MM.1S (cell line): ENCODE measurements at regions not wholly inside any gene's neighbourhood (a gene's known extent, or its start where the extent isn't known, plus 50 kb on each side); places are given as distances from the start of the nearest gene placed in this dataset.

Experiments used
- DNase-seq: peaks from one replicate; pipeline ENCODE4 v3.0.0-alpha.2; 2015
- H2AFZ ChIP-seq: fragments of 300-600 bp; sonication (generic); 2 replicates; pipeline ENCODE4 v1.6.0; 2016; ENCODE audit warnings: antibody characterized with exemption, low read length
- H3F3A ChIP-seq: fragments of 300-600 bp; sonication (generic); 2 replicates; pipeline ENCODE4 v1.6.1; 2016; ENCODE audit warnings: mild to moderate bottlenecking, antibody characterized with exemption, low read length, moderate library complexity, mixed read lengths; ENCODE audit not compliant: insufficient read depth
- H3K27ac ChIP-seq: fragments of 300-600 bp; sonication (generic); 2 replicates; pipeline ENCODE4 v1.5.1; 2016; ENCODE audit warnings: mild to moderate bottlenecking, low read length
- H3K27me3 ChIP-seq: fragments of 300-600 bp; sonication (generic); replicated peaks from 2 replicates; pipeline ENCODE4 v1.6.0; 2016; ENCODE audit warnings: low read length; ENCODE audit not compliant: insufficient read depth
- H3K36me3 ChIP-seq: fragments of 300-600 bp; sonication (generic); replicated peaks from 2 replicates; pipeline ENCODE4 v1.6.1; 2016; ENCODE audit warnings: mild to moderate bottlenecking, low read length, mixed read lengths; ENCODE audit not compliant: insufficient read depth
- H3K4me1 ChIP-seq: fragments of 300-600 bp; sonication (generic); 2 replicates; pipeline ENCODE4 v1.6.1; 2016; ENCODE audit warnings: low read length, mixed read lengths
- H3K4me2 ChIP-seq: fragments of 300-600 bp; sonication (generic); 2 replicates; pipeline ENCODE4 v1.6.0; 2016; ENCODE audit warnings: low read depth, low read length
- H3K4me3 ChIP-seq: fragments of 300-600 bp; sonication (generic); 2 replicates; pipeline ENCODE4 v1.5.1; 2016; ENCODE audit warnings: low read length, mixed read lengths
- H3K79me2 ChIP-seq: fragments of 300-600 bp; sonication (generic); 2 replicates; pipeline ENCODE4 v1.6.1; 2016; ENCODE audit warnings: mixed run types, low read length, mixed read lengths
- H3K9ac ChIP-seq: fragments of 300-600 bp; sonication (generic); 2 replicates; pipeline ENCODE4 v1.6.1; 2016; ENCODE audit warnings: low read length, mixed read lengths
- H3K9me2 ChIP-seq: fragments of 300-600 bp; sonication (generic); replicated peaks from 2 replicates; pipeline ENCODE4 v1.6.1; 2016; ENCODE audit warnings: mild to moderate bottlenecking, low read length, mixed read lengths; ENCODE audit not compliant: insufficient read depth
- H3K9me3 ChIP-seq: fragments of 300-600 bp; sonication (generic); replicated peaks from 2 replicates; pipeline ENCODE4 v1.6.1; 2016; ENCODE audit warnings: mild to moderate bottlenecking, low read length, mixed read lengths; ENCODE audit not compliant: insufficient read depth
- H4K20me1 ChIP-seq: fragments of 300-600 bp; sonication (generic); 2 replicates; pipeline ENCODE4 v1.6.1; 2016; ENCODE audit warnings: mild to moderate bottlenecking, low read length, moderate library complexity, mixed read lengths; ENCODE audit not compliant: insufficient read depth
- CTCF ChIP-seq: fragments of 300-600 bp; sonication (generic); IDR thresholded peaks from 2 replicates; pipeline ENCODE4 v1.5.1; 2016; ENCODE audit warnings: antibody characterized with exemption, low read length, mixed read lengths
- EZH2 ChIP-seq: fragments of 300-600 bp; sonication (generic); optimal IDR thresholded peaks from 2 replicates; pipeline ENCODE3; 2017; ENCODE audit warnings: low read depth, mild to moderate bottlenecking, antibody characterized with exemption, low read length, mixed read lengths
- EZH2phosphoT487 ChIP-seq: fragments of 300-600 bp; sonication (generic); IDR thresholded peaks from 2 replicates; pipeline ENCODE4 v1.6.1; 2018; ENCODE audit warnings: antibody characterized with exemption, low read length

- Histone ChIP-seq H2AFZ (no peak overlapping the region), H3F3A (no peaks in the 10 kb centered on the region), H3K27ac (no peak overlapping the region), H3K36me3 (no peaks in the 10 kb centered on the region), H3K9me3 (no peaks in the 10 kb centered on the region), H3K4me1 (no peaks in the 10 kb centered on the region), H3K9me2 (no peaks in the 10 kb centered on the region), H3K27me3 (no peaks in the 10 kb centered on the region), H4K20me1 (no peaks in the 10 kb centered on the region), H3K4me2 (no peak overlapping the region), H3K4me3 (no peak overlapping the region), H3K9ac (no peak overlapping the region), H3K79me2 (no peaks in the 10 kb centered on the region)
- no peak for DNase-seq
- no peak for TF ChIP-seq EZH2phosphoT487
- TF ChIP-seq CTCF: no peak
- TF ChIP-seq EZH2: no peak
Observed at GRCh38 chr1:170402476-170403311, 129.3 kb upstream of the GORAB start.

- no peaks in the 10 kb centered on the region for H3K36me3 ChIP-seq
- no peak overlapping the region for H2AFZ ChIP-seq
- H4K20me1 ChIP-seq: no peaks in the 10 kb centered on the region
- H3K4me3 ChIP-seq: no peak overlapping the region
- no peak overlapping the region for H3K4me2 ChIP-seq
- DNase-seq: no peak
- H3K9ac ChIP-seq: no peak overlapping the region
- no peaks in the 10 kb centered on the region for H3K4me1 ChIP-seq
- no peaks in the 10 kb centered on the region for H3K9me2 ChIP-seq
- no peak for TF ChIP-seq EZH2phosphoT487
- no peak for TF ChIP-seq CTCF
- TF ChIP-seq EZH2: no peak
- H3K27ac ChIP-seq: no peak overlapping the region
- no peaks in the 10 kb centered on the region for H3F3A ChIP-seq
- H3K79me2 ChIP-seq: no peaks in the 10 kb centered on the region
- no peaks in the 10 kb centered on the region for H3K27me3 ChIP-seq
- H3K9me3 ChIP-seq: no peaks in the 10 kb centered on the region
Observed at GRCh38 chr1:170407138-170407537, 124.8 kb upstream of the GORAB start.

- Histone ChIP-seq H3K9me2 (no peaks in the 10 kb centered on the region), H3K79me2 (no peaks in the 10 kb centered on the region), H4K20me1 (no peaks in the 10 kb centered on the region), H3K4me1 (no peaks in the 10 kb centered on the region), H3K9ac (no peak overlapping the region), H3K4me3 (no peak overlapping the region), H3K4me2 (no peak overlapping the region), H3K27me3 (no peaks in the 10 kb centered on the region), H3K9me3 (no peaks in the 10 kb centered on the region), H3K36me3 (no peaks in the 10 kb centered on the region), H3K27ac (no peak overlapping the region), H2AFZ (no peak overlapping the region), H3F3A (no peaks in the 10 kb centered on the region)
- DNase-seq: no peak
- TF ChIP-seq EZH2 (no peak), CTCF (no peak), EZH2phosphoT487 (no peak)
Observed at GRCh38 chr1:170407581-170407980, 124.4 kb upstream of the GORAB start.
